ENCODE measurements at regions not wholly inside any gene's neighbourhood (a gene's known extent, or its start where the extent isn't known, plus 50 kb on each side); places are given as distances from the start of the nearest gene placed in this dataset.

GRCh38 chr7:125641884-125642283 is 712.3 kb upstream of the POT1 start:
- WGBS, 4 donors = 56 to 71% (median 63%) methylated on average over 3 of the region's 3 CpGs
- Histone ChIP-seq H3K27me3 (no peaks in the 10 kb centered on the region), H3K27ac (no peak overlapping the region), H3K36me3 (no peaks in the 10 kb centered on the region), H3K4me1 (no peaks in the 10 kb centered on the region), H3K9me3 (no peaks in the 10 kb centered on the region), H3K4me3 (no peak overlapping the region)
- DNase-seq (no peak), ATAC-seq (no peak)
- TF ChIP-seq POLR2A (IDR thresholded peaks at IDR 0.05) = no peak
- no peak for TF ChIP-seq CTCF (IDR thresholded peaks at IDR 0.05)
- intact Hi-C loops (cut with DNase I) = no loop called here

GRCh38 chr7:125636320-125636962 is 706.8 kb upstream of the POT1 start:
- TF ChIP-seq CTCF (IDR thresholded peaks at IDR 0.05) (no peak), POLR2A (IDR thresholded peaks at IDR 0.05) (no peak)
- Histone ChIP-seq H3K27me3 (no peaks in the 10 kb centered on the region), H3K27ac (no peak overlapping the region), H3K36me3 (no peaks in the 10 kb centered on the region), H3K9me3 (peaks cover 0 to 20% (median 0%) of the 10 kb centered on the region in 12 donors), H3K4me1 (no peaks in the 10 kb centered on the region), H3K4me3 (no peak overlapping the region)
- intact Hi-C loops (cut with DNase I) = no loop called here
- no peak for ATAC-seq
- DNase-seq = no peak

GRCh38 chr7:125618516-125618915 is 688.9 kb upstream of the POT1 start:
- 88 to 100% (median 95%) methylated on average over 2 of the region's 2 CpGs for WGBS, 4 donors
- no peaks in the 10 kb centered on the region for H3K4me1 ChIP-seq

GRCh38 chr7:125611582-125611981 is 682.0 kb upstream of the POT1 start:
- no peaks in the 10 kb centered on the region for H3K4me1 ChIP-seq
- no peak overlapping the region for H3K27ac ChIP-seq
- no peaks in the 10 kb centered on the region for H3K36me3 ChIP-seq
- no peak overlapping the region for H3K4me3 ChIP-seq
- DNase-seq = no peak
- no peak for TF ChIP-seq POLR2A (IDR thresholded peaks at IDR 0.05)
- TF ChIP-seq CTCF (IDR thresholded peaks at IDR 0.05) = no peak
- no peak for ATAC-seq
- H3K27me3 ChIP-seq = no peaks in the 10 kb centered on the region
- H3K9me3 ChIP-seq = peaks cover 0 to 20% (median 3%) of the 10 kb centered on the region in 12 donors
- intact Hi-C loops (cut with DNase I) = no loop called here

More at GRCh38 chr7:125618516-125618915, 688.9 kb upstream of the POT1 start:
- intact Hi-C loops (cut with DNase I) = no loop called here
- no peaks in the 10 kb centered on the region for H3K27me3 ChIP-seq
- no peaks in the 10 kb centered on the region for H3K36me3 ChIP-seq
- H3K9me3 ChIP-seq = peaks cover 0 to 25% (median 8%) of the 10 kb centered on the region in 12 donors
- no peak overlapping the region for H3K4me3 ChIP-seq
- TF ChIP-seq CTCF (IDR thresholded peaks at IDR 0.05) = no peak
- TF ChIP-seq POLR2A (IDR thresholded peaks at IDR 0.05) = no peak
- H3K27ac ChIP-seq = no peak overlapping the region
- peak in 1 of 5 donors; percentile 37 for DNase-seq
- no peak for ATAC-seq
